HG02938 (cell line): ENCODE measurements at regions not wholly inside any gene's neighbourhood (a gene's known extent, or its start where the extent isn't known, plus 50 kb on each side); places are given as distances from the start of the nearest gene placed in this dataset.
"Not testable (repeated sequence)": the region's sequence is repeated elsewhere in the genome, so short reads cannot be mapped to it uniquely, and the experiment has no call there.

Experiments
- ATAC-seq: cut with Tn5 transposase; IDR thresholded peaks from one replicate; pipeline ENCODE4 v1.9.1; 2021; ENCODE audit warnings: mild to moderate bottlenecking, moderate library complexity; ENCODE audit not compliant: unreplicated experiment

- not testable (repeated sequence) for ATAC-seq
Observed at GRCh38 chr2:111315188-111315917, 194.6 kb downstream of the BCL2L11 start.

GRCh38 chr2:111316221-111316741 lies 195.6 kb downstream of the BCL2L11 start:
- not testable (repeated sequence) for ATAC-seq

- ATAC-seq, result not testable (repeated sequence)
Observed at GRCh38 chr2:111316881-111317549, 196.3 kb downstream of the BCL2L11 start.

DNA sequence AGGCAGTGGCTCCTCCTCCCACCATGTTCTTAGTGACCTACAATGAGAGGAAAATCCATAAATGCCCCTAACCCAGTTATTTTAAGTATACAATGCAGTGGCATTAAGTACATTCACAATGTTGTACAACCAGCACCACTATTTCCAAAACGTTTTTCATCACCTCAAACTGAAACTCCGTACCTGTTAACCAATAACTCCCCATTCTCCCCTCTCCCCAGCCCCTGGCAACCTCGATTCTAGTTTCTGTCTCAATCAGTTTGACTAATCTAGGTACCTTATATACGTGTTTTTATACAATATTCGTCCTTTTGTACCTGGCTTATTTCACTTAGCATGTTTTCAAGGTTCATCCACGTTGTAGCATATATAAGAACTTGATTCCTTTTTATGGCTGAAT lies 198.8 kb downstream of the BCL2L11 start:
- peak; percentile 86 for ATAC-seq

DNA sequence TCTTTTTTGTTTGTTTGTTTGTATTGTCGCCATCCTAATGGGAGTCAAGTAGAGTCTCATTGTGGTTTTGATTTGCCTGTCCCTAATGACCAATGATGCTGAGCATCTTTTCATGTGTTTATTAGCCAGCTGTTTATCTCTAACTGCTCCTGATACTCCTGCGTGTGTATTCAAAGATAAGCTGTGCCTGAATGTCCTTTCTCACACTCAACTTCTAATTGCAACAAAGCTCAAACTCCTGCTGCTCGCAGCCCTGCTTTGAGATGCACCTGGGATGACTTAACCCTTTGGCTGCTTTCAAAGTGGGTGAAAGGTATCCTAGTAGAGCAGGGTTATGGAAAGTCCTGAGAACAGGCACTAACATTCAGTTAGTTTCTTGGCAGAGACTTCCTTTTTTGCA lies 199.6 kb downstream of the BCL2L11 start:
- ATAC-seq, result not testable (repeated sequence)

DNA sequence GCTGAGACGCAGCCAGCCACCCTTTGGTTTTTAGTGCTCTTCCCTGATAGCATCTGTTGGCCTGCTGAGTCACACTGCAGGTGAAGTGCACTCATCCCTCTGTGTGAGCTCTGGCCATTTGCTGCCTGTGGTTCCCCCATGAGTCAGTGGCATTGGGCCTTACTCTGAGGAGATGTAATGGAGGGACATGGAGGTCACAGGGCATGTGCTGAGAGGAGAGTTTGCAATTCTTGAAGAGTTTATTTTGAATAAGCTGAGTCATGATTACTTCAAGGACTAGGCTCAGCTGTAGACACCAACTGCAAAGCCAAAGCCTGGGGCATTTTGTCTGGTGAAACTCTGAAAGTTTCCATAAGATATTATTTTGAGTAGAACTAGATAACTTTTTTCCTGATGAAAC lies 200.3 kb downstream of the BCL2L11 start:
- ATAC-seq, result not testable (repeated sequence)

DNA sequence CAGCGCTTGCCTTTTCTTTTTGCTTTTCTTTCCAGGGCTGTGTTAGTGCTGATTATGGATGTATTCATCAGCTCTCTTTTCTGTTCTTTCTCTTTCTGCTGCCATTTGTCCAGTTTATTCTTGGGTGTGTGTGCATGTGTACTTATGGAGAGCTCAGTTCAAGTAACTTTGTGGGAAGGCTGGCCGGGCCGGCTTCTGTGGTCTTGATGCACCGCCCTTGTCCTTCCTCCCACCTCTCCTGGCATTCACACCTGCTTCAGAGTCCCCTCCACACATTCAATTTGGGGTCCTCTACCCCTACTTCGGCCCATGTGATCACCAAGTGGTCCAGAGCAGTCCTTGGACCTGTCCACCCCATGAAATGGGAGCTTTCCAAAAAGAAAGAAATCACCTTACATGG lies 202.7 kb downstream of the BCL2L11 start:
- ATAC-seq, result not testable (repeated sequence)

DNA sequence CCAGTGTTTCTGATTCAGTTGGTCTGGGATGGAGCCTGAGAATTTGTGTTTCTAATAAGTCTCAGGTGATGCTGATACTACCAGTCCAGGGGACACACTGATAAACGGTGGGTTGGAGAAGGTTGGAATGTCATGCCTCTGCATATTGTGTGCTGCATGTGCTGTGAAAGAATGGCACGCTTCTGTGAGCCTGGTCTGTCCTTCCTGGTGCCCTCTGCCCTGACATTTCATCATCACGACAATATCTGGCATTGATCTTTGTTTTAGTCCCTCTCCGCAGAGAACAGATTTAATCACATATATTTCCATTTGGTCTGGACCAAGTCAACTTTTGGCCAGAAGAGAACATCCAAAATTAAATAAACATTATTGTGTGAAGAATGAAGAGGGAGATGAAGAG lies 207.0 kb downstream of the BCL2L11 start:
- ATAC-seq, result not testable (repeated sequence)

GRCh38 chr2:111329309-111329708 lies 208.6 kb downstream of the BCL2L11 start:
- not testable (repeated sequence) for ATAC-seq

DNA sequence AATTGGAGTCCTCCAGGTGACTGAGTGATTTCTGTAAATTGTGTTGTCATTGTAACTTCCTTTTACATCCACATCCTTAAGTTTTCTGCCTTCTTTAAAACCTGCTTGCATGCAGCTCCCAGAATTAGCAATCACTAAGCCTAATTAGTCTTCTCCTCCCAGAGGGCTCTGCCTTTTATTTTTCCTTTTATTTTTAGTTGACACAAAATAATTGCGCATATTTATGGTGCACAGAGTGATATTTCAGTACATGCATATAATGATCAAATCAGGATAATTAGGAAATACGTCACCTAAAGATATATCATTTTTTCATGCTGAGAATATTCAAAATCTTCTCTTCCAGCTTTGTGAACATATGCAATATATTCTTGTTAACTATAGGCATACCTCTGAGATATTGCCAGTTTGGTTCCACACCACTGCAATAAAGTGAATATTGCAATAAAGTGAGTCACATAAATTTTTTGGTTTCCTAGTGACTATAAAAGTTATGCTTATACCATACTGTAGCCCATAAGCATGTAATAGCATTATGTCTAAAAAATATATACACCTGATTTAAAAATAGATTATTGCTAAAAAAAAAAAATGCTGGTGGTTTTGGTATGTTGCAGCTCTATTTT lies 210.5 kb downstream of the BCL2L11 start:
- ATAC-seq, result not testable (repeated sequence)

- not testable (repeated sequence) for ATAC-seq
Observed at GRCh38 chr2:111335220-111335907, 214.7 kb downstream of the BCL2L11 start.

DNA sequence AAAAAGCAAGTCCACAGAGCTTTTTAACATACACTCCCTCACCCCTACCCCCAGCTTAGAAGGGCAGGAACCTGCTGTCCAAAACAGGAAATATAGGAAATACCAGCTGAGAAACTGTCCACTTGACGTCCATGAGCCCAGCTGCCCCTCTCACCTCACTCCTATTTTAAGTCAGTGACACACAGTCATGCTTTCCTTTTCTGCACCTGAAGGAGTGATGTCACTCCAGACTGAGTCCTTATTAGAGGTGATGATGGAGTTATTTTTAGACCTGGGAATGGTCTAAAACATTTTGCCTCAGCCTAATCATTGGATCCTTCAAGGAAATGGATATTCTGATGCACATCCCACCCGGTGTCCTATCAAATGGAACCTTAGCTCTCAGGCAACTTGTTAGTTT lies 217.8 kb downstream of the BCL2L11 start:
- not testable (repeated sequence) for ATAC-seq

DNA sequence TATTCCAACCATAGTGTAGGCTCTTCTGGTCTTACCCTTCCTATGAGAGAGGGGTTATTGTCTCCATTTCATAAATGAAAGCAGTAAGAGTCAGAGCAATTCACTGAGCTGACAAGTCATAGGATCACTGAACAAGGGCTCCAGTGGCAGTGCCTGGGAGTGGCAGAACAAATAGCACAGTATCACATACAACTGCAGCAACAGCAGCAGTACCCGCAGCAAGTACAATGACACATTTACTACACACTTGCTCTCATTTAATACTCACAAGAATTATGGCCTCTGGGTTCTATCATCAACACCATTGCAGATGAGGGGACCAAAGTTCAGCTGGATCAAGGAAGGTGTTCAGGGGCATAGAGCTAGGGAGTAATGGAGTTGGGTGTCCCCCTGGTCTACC lies 218.8 kb downstream of the BCL2L11 start:
- ATAC-seq, result not testable (repeated sequence)

GRCh38 chr2:111344590-111344989 lies 223.9 kb downstream of the BCL2L11 start:
- not testable (repeated sequence) for ATAC-seq

DNA sequence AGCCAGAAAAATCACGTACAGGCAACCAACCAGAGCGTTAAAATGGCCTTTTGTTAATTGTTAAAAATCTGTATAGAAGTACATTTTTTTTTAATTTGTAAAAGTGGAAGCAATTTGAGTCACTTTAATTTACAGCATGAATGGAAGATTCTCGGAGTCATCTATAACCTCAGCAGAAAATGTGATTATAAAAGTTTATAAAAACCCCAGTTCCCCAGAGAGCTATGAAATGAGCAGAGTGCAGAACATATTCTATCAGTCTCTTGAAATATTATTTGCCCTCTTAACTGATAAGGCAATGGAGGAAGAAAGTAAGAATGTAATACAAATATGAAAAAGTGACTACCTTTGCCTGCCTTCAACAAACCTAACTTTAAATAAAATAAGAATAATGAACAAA lies 224.7 kb downstream of the BCL2L11 start:
- not testable (repeated sequence) for ATAC-seq

DNA sequence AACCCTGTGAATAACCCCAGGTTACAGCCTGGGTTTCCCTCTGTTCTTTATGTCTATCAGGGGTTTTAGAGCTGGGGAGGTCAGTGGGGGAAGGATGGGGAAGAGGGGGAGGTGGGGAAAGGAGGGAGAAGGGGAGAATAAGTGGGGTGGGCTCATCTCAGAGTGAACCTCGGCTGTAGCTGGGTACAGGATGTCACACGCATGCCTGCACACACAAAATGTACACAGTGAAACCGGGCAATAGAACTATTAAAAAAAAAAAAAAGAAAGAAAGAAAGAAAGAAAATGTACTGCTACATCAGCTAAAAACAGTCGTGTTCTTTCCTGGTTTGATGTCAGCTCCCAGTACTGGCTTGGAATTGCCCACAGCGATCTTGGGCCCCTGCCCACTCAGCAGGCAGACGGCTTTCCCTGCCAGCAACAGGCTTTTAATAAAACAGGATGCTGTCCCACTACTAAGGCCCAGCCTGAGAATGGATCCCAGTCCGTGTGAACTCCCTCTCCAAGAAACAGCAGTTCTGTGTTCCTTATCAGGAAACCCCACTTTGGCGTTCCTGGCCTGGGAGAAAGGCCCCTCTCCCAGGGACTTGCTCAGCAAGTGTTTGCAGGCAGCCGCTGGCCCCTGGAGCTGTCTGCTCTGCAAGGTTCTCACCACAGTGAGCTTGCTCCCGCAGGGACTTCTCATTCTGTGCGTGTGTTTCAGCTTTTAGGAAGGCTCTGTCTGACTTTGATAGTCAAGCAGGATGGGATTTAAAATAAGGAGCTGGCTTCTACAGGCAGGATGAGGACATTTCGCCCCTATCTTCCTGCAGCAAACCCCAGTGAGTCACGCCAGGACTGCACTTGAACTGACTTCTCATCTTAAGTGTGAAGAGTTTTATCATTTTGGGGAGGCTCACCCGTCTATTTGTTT lies 225.6 kb downstream of the BCL2L11 start:
- not testable (repeated sequence) for ATAC-seq

DNA sequence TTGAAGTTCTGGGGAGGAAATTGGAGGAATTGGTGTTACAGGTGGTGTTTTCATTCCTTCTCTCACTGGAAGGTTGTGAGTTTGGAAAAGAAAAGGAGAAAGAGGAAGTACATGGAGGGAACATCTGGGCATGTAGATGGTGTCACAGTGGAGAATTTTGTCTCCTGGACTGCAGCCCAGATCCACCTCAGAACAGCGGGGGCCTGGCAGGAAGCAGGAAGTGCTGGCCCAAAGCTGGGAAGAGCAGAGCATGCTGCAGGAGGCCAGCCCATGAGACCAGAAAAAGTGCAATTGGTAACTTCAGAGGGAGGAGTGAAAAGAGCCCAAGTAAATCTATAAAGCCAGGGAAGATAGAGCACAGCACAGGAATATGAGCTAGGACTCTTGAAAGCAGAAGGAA lies 227.0 kb downstream of the BCL2L11 start:
- not testable (repeated sequence) for ATAC-seq

- ATAC-seq, result not testable (repeated sequence)
Observed at GRCh38 chr2:111348316-111348715, 227.6 kb downstream of the BCL2L11 start.

DNA sequence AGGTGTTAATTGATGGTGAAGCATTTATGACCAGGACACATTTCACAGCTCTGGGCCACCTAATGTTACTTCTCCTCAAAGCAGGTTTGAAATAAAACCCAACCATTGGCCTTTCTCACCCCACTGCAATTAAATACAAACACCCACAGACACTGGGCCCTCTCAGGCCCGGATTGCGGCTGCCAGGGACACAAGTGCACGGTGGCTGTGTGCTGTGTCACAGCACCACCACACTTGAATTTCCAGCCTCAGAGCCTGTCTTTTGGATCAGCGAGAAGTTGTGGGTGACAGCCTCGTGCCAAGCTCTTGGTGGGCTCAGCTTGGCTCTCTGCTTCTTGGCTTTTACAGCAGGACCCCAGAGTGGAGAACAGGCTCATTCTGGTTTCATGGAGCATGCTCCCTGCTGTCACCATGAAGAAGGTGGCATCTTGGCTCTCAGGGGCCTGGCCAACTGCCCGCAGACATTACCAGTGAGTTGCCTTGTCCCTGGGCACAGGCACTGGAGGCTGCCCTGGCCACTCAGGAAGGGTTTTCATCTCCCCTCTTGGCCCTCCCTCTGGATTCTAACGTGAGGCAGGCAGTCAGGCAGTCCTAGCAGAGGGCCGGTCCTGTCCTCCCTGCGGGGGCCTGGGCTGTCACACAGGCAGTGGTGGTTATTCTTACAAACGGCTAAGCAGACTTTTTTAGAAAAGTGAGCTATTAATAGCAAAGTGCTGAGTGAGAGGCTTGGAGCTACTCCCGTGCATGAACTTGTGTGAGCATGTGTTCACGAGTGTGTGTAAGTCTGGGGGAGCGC lies 234.5 kb downstream of the BCL2L11 start:
- ATAC-seq, result not testable (repeated sequence)
